NT2/D1 (cell line): ENCODE measurements at regions not wholly inside any gene's neighbourhood (a gene's known extent, or its start where the extent isn't known, plus 50 kb on each side); places are given as distances from the start of the nearest gene placed in this dataset.

Experiments used
- SUZ12 ChIP-seq: IDR thresholded peaks from 2 replicates; pipeline ENCODE4 v1.6.1; 2011; ENCODE audit not compliant: insufficient read length, insufficient read depth; ENCODE audit errors: extremely low read depth
- YY1 ChIP-seq: IDR thresholded peaks from 2 replicates; pipeline ENCODE4 v1.6.1; 2011; ENCODE audit not compliant: insufficient read length, insufficient read depth
- ZNF274 ChIP-seq: IDR thresholded peaks from 2 replicates; pipeline ENCODE4 v1.6.1; 2011; ENCODE audit warnings: mild to moderate bottlenecking, low read depth, low read length

GRCh38 chr20:58099956-58100730 is 128.3 kb downstream of the ANKRD60 start:
- TF ChIP-seq YY1 (no peak), SUZ12 (no peak), ZNF274 (no peak)
